HG03442 (cell line): ENCODE measurements at regions not wholly inside any gene's neighbourhood (a gene's known extent, or its start where the extent isn't known, plus 50 kb on each side); places are given as distances from the start of the nearest gene placed in this dataset.
"Not testable (repeated sequence)": the region's sequence is repeated elsewhere in the genome, so short reads cannot be mapped to it uniquely, and the experiment has no call there.

Source experiments
- ATAC-seq: cut with Tn5 transposase; IDR thresholded peaks from one replicate; pipeline ENCODE4 v1.9.1; 2021; ENCODE audit warnings: mild to moderate bottlenecking, moderate library complexity; ENCODE audit not compliant: unreplicated experiment

GRCh38 chr14:106522118-106522517 is 995.7 kb downstream of the TMEM121 start:
- ATAC-seq: not testable (repeated sequence)

- no peak for ATAC-seq
Measured at GRCh38 chr14:106522990-106523389, 996.6 kb downstream of the TMEM121 start.

GRCh38 chr14:106528717-106529116 is 1002.3 kb downstream of the TMEM121 start:
- no peak for ATAC-seq

GRCh38 chr14:106530031-106530422 is 1003.6 kb downstream of the TMEM121 start:
- ATAC-seq: no peak

GRCh38 chr14:106530423-106531107 is 1004.2 kb downstream of the TMEM121 start:
- ATAC-seq: peak; percentile 77

GRCh38 chr14:106537597-106537996 is 1011.2 kb downstream of the TMEM121 start:
- not testable (repeated sequence) for ATAC-seq

GRCh38 chr14:106538201-106538600 is 1011.8 kb downstream of the TMEM121 start:
- no peak for ATAC-seq

- ATAC-seq: no peak
Measured at GRCh38 chr14:106547735-106548434, 1021.5 kb downstream of the TMEM121 start.

- no peak for ATAC-seq
Measured at GRCh38 chr14:106549064-106549463, 1022.7 kb downstream of the TMEM121 start.

- no peak for ATAC-seq
Measured at GRCh38 chr14:106551265-106551664, 1024.9 kb downstream of the TMEM121 start.

GRCh38 chr14:106556211-106556610 is 1029.8 kb downstream of the TMEM121 start:
- not testable (repeated sequence) for ATAC-seq

- no peak for ATAC-seq
Measured at GRCh38 chr14:106556665-106557289, 1030.4 kb downstream of the TMEM121 start.

- no peak for ATAC-seq
Measured at GRCh38 chr14:106562451-106562850, 1036.1 kb downstream of the TMEM121 start.

- no peak for ATAC-seq
Measured at GRCh38 chr14:106564058-106564643, 1037.8 kb downstream of the TMEM121 start.

- no peak for ATAC-seq
Measured at GRCh38 chr14:106578481-106578880, 1052.1 kb downstream of the TMEM121 start.

GRCh38 chr14:106579084-106579483 is 1052.7 kb downstream of the TMEM121 start:
- no peak for ATAC-seq

- no peak for ATAC-seq
Measured at GRCh38 chr14:106585692-106586091, 1059.3 kb downstream of the TMEM121 start.

- no peak for ATAC-seq
Measured at GRCh38 chr14:106586098-106586704, 1059.8 kb downstream of the TMEM121 start.

GRCh38 chr14:106591539-106591938 is 1065.2 kb downstream of the TMEM121 start:
- ATAC-seq: not testable (repeated sequence)

GRCh38 chr14:106592115-106592852 is 1065.9 kb downstream of the TMEM121 start:
- ATAC-seq: not testable (repeated sequence)
